HG03175 (cell line): ENCODE measurements at regions not wholly inside any gene's neighbourhood (a gene's known extent, or its start where the extent isn't known, plus 50 kb on each side); places are given as distances from the start of the nearest gene placed in this dataset.

Experiments
- ATAC-seq: cut with Tn5 transposase; IDR thresholded peaks from one replicate; pipeline ENCODE4 v1.9.1; 2021; ENCODE audit warnings: mild to moderate bottlenecking, moderate library complexity; ENCODE audit not compliant: unreplicated experiment

DNA sequence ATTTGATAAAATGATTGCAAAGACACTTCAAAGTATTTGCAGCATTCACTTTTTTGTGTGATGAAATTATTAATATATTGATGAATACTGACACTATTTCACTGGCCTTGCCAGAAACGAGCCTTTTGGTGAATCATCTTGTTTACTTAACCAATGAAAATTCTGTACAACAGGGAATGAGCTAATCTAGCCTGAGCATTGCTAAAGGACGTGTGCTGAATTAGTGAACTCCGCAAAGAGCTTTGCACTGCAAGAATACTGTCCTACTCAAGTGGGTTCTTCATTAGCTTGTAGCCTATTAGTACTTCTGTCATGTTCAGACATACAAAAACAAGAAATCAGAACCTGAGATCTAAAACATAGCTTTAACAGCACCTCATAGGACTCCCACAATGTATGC, 172.0 kb upstream of the NRSN1 start:
- ATAC-seq, result no peak

DNA sequence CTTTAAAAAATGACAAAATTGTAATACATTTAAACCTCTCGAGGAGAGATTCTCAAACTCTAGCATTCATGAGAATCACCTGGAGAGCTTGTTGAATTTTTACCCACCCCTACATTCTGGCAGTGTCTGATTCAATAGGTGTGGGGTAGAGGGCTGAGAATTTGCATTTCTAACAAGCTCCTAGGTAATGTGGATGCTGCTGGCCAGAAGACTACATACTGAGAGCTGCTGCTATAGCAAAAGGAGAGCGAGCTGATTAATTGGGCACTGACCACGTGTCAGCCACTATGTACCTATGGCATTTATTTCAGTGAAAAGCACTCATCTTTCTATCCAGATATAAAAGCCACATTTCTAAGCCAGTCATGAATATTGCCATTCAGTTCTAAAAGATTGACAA, 169.0 kb upstream of the NRSN1 start:
- ATAC-seq, result no peak

DNA sequence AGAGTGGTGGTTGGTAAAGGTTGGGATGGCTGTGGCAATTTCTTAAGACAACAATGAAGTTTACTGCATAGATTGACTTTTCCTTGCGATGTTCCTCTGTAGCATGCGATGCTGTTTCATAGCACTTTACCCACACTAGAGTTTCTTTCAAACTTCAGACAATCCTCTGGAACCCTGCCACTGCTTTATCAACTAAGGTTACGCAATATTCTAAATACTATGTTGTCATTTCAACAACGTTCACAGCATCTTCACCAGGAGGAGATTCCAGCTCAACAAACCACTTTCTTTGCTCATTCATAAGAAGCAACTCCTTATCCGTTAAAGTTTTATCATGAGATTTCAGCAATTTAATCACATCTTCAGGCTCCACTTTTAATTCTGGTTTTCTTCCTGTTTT, 161.2 kb upstream of the NRSN1 start:
- no peak for ATAC-seq

DNA sequence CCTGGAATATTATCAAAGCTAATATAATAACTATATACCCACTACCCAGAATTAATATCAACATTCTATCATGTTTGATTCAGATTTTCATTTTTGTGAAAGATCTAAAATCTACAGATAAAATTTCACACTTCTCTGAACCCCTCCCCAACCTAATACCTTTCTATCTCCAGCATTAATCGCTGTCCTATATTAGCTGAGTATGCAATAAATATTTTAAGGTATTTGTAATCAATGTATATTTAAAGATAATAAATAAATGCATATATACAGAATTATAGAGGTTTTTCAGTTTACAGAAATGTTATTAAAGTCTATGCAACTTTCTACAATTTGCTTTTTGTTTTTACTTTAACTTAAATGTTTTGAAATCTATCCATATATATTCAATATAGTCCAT, 156.7 kb upstream of the NRSN1 start:
- no peak for ATAC-seq

DNA sequence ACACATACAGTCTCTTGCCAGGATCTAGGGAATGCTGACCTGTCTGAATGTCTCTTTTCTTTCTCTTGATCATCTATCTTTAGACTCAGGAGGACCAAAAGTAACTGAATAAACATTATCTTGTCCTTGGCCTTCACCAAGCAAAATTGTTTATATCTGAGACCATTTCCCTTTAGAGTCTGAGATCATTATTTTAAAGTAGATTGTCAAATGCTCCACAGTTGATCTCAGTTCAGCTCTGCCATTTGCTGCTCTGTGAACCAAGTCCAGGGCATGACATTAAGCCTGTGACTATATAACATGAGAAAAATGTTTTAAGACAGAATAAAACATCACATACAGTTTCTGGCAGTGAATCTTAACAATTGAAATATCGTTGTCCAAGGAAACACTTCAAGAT, 148.3 kb upstream of the NRSN1 start:
- no peak for ATAC-seq

DNA sequence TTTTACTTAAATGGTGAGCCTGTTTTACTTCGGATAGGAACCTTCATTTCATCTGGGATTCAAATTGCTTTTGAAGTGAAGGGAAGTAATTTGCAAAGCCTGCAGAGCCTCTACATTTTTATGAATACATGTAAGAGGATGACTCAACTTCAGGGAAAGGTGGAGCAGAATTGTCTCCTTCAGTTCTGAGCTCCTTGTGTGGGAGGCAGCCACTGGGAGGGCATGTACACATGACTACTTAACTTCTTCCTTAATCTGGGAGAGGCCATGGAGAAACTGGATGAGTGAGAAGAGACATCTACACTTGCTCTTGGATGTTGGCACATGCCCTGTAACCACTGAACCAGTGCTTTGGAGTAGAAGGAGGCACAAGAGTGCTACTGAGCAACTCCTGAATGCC, 145.1 kb upstream of the NRSN1 start:
- no peak for ATAC-seq

DNA sequence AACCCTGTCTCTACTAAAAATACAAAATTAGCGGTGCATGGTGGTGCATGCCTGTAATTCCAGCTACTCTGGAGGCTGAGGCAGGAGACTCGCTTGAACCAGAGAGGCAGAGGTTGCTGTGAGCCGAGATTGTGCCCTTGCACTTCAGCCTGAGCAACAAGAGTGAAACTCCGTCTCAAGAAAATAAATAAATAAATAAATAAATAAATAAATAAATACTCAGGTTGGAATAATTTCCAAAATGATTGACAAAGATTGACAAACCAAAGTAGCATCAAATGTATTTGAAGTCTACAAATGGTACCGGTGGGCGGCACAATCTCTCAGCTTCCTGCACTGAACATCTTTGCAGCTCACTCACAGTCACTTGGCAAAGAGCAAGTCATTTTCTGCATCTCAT, 144.1 kb upstream of the NRSN1 start:
- ATAC-seq, result no peak

DNA sequence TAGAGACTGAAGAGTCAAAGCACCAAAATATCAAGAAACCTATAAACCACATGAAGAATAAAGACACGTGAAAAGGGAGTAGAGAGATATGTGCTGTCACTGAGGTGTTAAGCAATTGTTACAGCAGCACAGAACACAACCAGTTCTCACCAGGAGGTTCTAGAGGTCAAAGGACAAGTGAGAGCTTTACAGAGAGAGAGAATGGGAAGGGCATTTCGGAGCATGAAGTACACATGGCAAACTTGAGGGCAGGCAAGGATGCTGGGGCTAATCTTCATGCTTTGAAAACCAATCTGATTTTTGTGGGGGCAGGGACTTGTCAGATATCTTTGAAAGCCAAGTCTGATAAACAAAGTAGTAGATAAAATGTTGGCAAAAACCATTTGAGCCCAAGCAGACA, 142.3 kb upstream of the NRSN1 start:
- no peak for ATAC-seq

DNA sequence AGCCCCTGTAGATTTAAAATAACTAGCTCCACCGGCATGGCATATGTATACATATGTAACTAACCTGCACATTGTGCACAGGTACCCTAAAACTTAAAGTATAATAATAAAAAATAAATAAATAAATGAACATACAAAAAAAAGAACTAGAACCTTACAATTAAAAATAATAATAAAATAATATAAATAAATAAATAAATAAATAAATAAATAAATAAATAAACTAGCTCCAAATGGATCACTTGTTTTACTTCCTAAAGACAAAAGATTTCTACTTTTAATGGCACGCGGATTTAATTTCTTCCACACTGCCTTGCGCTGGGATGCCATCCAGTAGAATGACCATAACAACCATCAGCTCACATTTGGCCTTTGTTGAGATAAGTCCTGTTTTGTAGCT, 141.0 kb upstream of the NRSN1 start:
- no peak for ATAC-seq

DNA sequence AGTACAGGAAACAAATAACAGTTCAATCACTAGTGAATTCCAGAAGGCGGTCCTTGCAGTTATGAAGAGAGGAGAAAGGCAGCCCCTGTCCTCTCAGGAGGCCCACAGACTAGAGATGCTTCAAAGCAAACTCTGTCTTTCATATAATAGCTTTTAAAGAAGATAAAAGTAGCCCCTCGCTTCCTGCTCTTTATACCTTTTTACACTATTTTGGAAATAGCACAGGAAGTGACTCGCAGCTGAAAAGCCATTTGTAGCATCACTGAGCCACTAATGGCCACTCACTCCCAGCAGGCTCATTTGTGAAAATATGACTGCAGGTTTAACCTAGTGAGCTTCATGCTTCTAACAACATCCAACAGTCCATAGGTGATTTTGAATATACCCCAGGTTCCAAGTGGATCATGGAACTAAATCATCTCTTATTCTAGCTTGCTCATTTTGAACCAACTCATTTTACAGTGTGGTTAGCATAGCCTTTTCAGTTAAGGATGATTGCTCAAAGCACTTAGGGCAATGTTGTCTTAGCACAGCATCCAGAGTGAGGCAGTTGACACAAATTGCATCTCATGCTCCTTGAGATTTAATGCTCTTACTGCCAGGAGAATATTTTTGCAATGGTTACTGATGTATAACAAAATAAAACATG, 136.0 kb upstream of the NRSN1 start:
- no peak for ATAC-seq

DNA sequence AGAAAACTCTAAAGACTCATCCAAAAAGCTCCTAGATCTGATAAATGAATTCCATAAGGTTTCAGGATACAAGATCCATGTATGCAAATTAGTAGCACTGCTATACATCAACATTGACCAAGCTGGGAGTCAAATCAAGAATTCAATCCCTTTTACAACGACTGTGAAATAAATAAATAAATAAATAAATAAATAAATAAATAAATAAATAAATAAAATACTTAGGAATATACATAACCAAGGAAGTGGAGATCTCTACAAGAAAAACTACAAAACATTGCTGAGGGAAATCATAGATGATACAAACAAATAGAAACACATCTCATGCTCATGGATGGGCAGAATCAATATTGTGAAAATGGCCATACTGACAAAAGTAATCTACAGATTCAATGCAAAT, 132.0 kb upstream of the NRSN1 start:
- ATAC-seq, result no peak

DNA sequence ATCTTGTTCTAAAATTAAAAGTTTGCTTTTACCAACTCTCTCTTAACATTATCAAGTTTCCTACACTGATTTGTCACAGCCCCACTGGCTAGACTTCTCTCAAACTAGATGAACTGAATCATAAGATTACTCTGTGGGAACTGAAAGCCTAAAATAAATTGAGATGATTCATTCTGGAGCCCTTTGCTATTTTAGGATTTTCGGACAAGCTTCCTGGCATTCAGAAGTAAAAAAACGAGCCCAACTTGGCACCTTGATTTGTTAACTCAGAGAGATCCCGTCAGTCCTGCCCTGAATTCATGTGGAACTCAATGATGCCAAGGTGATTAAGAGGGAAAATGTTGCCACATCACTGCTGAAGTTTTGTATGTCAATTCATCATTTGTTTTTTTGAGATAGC, 122.0 kb upstream of the NRSN1 start:
- ATAC-seq, result no peak

DNA sequence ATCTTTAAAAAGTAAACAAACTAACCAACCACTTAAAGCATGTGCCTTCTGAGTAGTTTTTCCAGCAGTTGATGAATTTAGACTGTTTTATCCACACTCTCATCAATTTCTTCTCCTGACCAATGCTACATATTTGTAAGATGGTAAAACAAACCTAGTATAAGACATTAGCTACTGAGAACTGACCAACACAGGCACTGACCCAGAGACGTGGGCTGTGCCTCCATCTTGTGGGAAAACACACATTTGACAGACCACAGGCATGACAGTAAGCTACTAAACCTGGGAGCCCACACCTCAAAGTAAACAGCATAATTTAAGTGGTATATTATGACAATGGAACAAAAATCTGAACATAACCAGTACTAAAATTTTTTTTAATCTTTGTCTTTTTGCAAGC, 121.4 kb upstream of the NRSN1 start:
- no peak for ATAC-seq

DNA sequence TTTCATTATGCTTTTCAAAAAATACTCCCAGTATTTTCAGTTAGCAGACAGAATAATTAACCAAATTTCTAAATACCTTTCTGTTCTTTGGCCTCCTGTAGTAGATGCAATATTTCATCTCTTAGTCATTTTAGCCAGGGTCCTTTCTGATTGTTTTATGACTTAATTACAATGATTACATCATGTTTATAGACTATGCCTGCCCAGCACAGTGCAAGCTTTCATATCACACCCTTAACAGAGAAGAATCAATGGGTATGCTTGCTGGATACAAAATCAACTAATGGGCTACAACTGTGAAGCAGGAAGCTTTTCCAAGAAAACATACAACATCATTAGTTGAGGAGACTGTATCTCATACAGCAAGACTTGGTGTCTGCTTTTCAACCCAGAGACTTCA, 119.8 kb upstream of the NRSN1 start:
- ATAC-seq, result no peak

DNA sequence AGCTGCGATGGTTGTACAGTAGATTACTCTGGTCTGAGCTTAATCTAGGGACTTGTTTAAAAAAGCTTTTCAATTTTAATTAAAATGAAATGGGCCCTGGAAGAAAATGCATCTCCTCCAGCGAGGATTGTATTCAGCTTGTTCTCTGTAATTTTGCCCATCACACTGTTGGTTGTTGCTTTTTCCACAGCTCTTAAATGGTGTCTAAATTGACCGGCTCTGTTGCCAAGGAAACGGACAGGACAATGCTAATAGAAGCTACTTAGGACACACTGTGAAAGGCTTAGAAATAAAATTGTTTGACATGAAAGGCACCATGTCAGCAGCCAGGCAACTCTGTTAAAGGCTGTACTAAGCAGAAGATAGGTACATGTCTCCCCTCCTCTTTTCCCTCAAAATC, 116.7 kb upstream of the NRSN1 start:
- no peak for ATAC-seq

DNA sequence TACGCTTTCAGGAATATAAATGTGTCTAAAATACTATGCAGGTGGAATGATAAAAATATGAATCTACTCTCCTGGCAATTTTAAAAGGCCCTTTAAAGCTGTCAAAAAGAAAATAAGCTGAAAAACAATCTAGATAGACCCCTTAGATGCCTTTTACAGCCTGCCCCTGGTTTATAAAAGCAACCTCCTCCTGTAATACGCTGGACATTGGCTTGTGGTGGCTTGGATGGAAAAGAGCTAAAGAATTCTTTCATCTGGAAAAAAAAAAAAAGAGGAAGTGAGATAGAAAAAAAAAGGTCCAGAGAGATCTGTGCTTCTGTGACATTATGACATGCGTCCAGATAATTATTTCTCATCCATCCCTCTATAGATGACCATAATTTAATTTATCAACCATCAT, 115.9 kb upstream of the NRSN1 start:
- ATAC-seq, result no peak

DNA sequence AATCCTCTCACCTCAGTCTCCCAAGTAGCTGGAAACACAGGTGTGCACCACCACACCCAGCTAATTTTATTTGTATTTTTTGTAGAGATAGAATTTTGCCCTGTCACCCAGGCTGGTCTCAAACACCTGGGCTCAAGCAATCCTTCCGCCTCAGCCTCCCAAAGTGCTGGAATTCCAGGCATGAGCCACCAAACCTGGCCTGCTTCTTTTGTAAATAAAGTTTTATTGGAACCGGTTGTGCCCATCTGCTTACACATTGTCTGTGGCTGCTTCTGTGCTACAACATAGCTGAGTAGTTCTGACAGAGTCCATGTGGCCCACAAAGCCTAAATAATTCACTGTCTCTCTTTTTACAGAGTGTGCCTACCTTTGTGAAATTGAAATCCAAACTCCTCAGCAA, 109.7 kb upstream of the NRSN1 start:
- no peak for ATAC-seq

DNA sequence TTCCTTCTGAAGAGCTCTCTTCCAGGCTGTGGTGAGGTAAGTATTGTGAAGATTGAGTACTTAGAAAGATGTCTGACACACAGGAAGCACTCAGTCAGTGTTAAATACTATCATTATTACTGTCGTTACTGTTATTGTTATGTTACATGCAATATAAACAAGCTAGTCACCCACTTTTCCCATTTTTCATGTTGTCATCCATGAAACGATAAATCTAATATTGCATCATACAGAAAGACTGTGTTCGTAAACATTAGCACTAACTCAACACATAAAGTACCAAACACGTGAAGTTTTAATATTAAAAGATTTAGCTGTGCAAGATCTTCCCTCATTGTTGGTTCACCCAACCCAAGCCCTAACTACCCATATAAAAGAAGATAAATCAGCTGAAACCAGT, 109.2 kb upstream of the NRSN1 start:
- ATAC-seq, result no peak

DNA sequence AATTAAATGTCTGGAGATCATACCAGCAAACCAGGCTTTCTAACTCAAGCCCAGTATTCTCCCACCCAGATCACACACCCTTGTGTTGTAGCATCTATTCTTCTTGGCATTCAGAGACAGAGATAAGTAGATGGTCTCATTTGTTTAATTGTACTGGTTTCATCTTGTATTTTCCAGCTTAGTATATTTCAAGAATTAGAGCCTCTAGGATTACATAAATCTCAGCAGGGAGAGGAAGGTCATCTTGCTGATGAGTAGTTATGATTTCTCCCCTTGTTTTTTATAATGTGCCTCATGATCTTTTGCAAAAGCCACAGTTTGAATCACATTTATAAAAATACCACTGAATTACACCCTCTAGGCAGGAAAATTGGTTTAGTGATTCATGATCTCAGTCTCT, 106.6 kb upstream of the NRSN1 start:
- no peak for ATAC-seq

DNA sequence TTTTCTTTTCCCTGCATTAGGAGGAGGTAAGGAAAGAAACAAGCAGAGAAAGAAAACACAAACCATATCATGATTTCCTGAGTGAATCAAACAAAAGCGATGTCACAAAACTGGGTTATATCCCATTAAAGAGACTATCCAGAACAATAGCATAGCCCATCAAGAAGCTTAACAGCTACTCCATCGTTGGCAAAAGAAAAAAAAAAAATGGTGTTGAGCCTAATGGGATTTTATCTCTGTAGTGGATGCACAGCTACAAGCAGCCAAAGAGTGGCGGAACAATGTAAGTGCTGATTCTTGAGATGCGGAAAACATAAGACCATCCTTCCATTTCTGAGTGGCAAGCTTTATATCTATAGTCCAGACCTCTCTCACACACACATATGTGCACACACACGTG, 106.2 kb upstream of the NRSN1 start:
- no peak for ATAC-seq

DNA sequence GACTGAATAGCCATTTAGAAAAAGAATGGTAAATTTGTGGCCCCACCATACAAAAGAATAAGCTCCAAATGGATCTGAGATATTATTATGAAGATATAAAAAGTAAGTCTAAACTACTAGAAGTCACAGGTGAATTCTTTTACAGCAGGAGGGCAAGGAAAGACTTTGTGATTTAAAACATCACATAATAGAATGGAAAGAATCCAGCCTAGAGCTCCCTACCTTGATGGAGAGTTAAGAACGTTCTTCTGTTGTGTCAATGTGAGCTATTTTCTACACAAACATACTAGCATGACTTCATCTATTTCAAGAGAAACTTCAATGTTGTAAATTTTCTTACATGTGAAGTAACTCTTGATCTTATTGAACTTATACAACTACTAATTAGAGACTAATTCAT, 100.0 kb upstream of the NRSN1 start:
- no peak for ATAC-seq

DNA sequence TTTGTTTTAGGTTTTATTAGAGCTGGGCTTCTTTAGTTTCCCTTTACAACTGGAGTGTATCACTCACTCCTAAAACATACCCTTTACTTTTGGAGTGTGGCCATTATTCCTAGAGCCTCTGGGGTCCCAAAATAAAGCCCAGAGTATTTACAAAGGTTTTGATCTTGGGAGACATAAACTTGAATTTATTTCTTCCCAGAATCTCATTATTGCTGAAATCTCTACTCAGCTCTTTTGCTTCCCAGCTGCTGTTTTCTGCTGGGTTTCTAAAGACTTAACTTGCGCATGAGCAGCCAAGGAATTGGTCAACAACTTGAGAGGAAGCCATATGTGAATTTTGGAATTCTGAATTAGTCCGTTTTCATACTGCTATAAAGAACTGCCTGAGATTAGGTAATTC, 94.5 kb upstream of the NRSN1 start:
- ATAC-seq, result no peak

DNA sequence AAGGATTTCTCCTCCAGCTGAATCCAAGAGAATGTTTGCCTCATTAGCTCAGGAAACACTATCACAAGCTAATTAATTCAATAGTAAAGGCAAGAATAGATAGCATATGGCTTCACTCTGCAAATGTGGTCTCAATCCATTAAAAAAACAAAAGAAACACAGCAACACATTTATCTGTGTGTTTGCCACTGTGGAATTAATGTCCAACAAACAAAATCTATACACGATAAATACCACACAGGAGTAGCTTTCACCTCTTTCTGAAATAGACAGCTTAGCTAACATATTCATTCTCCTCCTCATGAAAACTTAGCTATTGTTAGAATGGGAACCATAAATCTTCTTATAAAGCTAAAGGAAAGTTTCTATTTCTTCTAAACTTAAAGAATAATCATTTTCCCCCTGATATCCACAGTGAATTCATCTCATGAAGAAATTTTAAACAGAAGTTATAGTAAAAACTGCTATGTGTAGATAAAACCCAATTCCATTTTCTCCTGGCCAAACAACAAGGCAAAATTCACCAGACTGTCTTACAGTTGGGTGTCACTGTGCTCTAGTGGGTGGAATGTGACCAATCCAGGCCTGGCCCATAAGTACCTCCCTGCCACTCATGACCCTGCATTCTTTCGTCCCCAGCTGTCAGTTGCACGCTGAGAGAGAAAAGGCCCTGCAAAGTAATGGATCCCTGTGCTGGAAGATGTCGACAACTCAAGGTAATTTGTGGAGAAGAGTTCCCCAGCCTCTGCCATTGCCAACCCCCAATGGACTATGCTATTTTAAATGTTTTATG, 92.9 kb upstream of the NRSN1 start:
- ATAC-seq, result no peak
